KMS-11 (cell line): ENCODE measurements at regions not wholly inside any gene's neighbourhood (a gene's known extent, or its start where the extent isn't known, plus 50 kb on each side); places are given as distances from the start of the nearest gene placed in this dataset.

Source experiments
- H2AFZ ChIP-seq: fragments of 200-600 bp; sonication (generic); 2 replicates; pipeline ENCODE4 v1.6.1; 2016; ENCODE audit warnings: antibody characterized with exemption, mixed run types, low read depth
- H3K27ac ChIP-seq: fragments of 200-600 bp; sonication (generic); 2 replicates; pipeline ENCODE4 v1.6.1; 2016; ENCODE audit warnings: mild to moderate bottlenecking, mixed run types
- H3K27me3 ChIP-seq: fragments of 200-600 bp; sonication (generic); 2 replicates; pipeline ENCODE4 v1.6.1; 2017; ENCODE audit warnings: mild to moderate bottlenecking, low read depth, mixed run types, moderate library complexity; ENCODE audit not compliant: insufficient read depth
- H3K36me3 ChIP-seq: fragments of 200-600 bp; sonication (generic); 2 replicates; pipeline ENCODE4 v1.6.1; 2017; ENCODE audit warnings: mild to moderate bottlenecking, mixed run types; ENCODE audit not compliant: insufficient read depth
- H3K4me1 ChIP-seq: fragments of 200-600 bp; sonication (generic); 2 replicates; pipeline ENCODE4 v1.6.1; 2016; ENCODE audit warnings: mild to moderate bottlenecking, low read depth, mixed run types; ENCODE audit not compliant: poor library complexity, severe bottlenecking
- H3K4me2 ChIP-seq: fragments of 200-600 bp; sonication (generic); 2 replicates; pipeline ENCODE4 v1.7.0; 2016; ENCODE audit warnings: mild to moderate bottlenecking, mixed run types
- H3K4me3 ChIP-seq: fragments of 200-600 bp; sonication (generic); IDR thresholded peaks from 2 replicates; pipeline ENCODE4 v1.6.1; 2017; ENCODE audit warnings: low read depth, low read length, mixed read lengths; ENCODE audit not compliant: insufficient read depth
- H3K79me2 ChIP-seq: fragments of 200-600 bp; sonication (generic); 2 replicates; pipeline ENCODE4 v1.6.1; 2016; ENCODE audit warnings: low read depth, mixed run types; ENCODE audit not compliant: insufficient read depth
- H3K9ac ChIP-seq: fragments of 200-600 bp; sonication (generic); 2 replicates; pipeline ENCODE4 v1.6.1; 2016; ENCODE audit warnings: mild to moderate bottlenecking, mixed run types
- H4K20me1 ChIP-seq: fragments of 200-600 bp; sonication (generic); 2 replicates; pipeline ENCODE4 v1.6.1; 2016; ENCODE audit warnings: mild to moderate bottlenecking, mixed run types; ENCODE audit not compliant: insufficient read depth
- CTCF ChIP-seq: fragments of 200-600 bp; sonication (generic); conservative IDR thresholded peaks from 2 replicates; pipeline ENCODE4 v1.6.1; 2017; ENCODE audit warnings: low read depth, mild to moderate bottlenecking, antibody characterized with exemption, low read length, moderate library complexity, mixed read lengths

- Histone ChIP-seq H3K36me3 (no peaks in the 10 kb centered on the region), H3K27ac (no peak overlapping the region), H3K4me1 (no peaks in the 10 kb centered on the region), H3K9ac (no peak overlapping the region), H3K79me2 (no peaks in the 10 kb centered on the region), H3K4me2 (no peak overlapping the region), H2AFZ (no peak overlapping the region), H3K4me3 (no peak overlapping the region), H3K27me3 (no peaks in the 10 kb centered on the region), H4K20me1 (no peaks in the 10 kb centered on the region)
- TF ChIP-seq CTCF, result no peak
Observed at GRCh38 chr2:23073671-23074070, 311.3 kb upstream of the KLHL29 start.

GRCh38 chr2:23077596-23077995 is 307.4 kb upstream of the KLHL29 start:
- no peak for TF ChIP-seq CTCF
- Histone ChIP-seq H3K27me3 (no peaks in the 10 kb centered on the region), H4K20me1 (no peaks in the 10 kb centered on the region), H3K4me3 (no peak overlapping the region), H3K36me3 (no peaks in the 10 kb centered on the region), H3K9ac (no peak overlapping the region), H3K4me1 (no peaks in the 10 kb centered on the region), H3K79me2 (no peaks in the 10 kb centered on the region), H2AFZ (no peak overlapping the region), H3K27ac (no peak overlapping the region), H3K4me2 (no peak overlapping the region)

- Histone ChIP-seq H4K20me1 (no peaks in the 10 kb centered on the region), H3K9ac (no peak overlapping the region), H3K4me2 (no peak overlapping the region), H3K27me3 (no peaks in the 10 kb centered on the region), H3K4me3 (no peak overlapping the region), H2AFZ (no peak overlapping the region), H3K27ac (no peak overlapping the region), H3K36me3 (no peaks in the 10 kb centered on the region), H3K4me1 (no peaks in the 10 kb centered on the region), H3K79me2 (no peaks in the 10 kb centered on the region)
- TF ChIP-seq CTCF, result no peak
Observed at GRCh38 chr2:23078784-23079434, 306.1 kb upstream of the KLHL29 start.

- no peaks in the 10 kb centered on the region for H3K79me2 ChIP-seq
- no peaks in the 10 kb centered on the region for H4K20me1 ChIP-seq
- no peaks in the 10 kb centered on the region for H3K36me3 ChIP-seq
- no peak overlapping the region for H3K9ac ChIP-seq
- no peaks in the 10 kb centered on the region for H3K4me1 ChIP-seq
- H2AFZ ChIP-seq, result no peak overlapping the region
- H3K27me3 ChIP-seq, result no peaks in the 10 kb centered on the region
- H3K4me3 ChIP-seq, result no peak overlapping the region
- H3K27ac ChIP-seq, result no peak overlapping the region
- no peak overlapping the region for H3K4me2 ChIP-seq
- no peak for TF ChIP-seq CTCF
Observed at GRCh38 chr2:23083966-23084365, 301.0 kb upstream of the KLHL29 start.
